GM12875 (cell line): ENCODE measurements at regions not wholly inside any gene's neighbourhood (a gene's known extent, or its start where the extent isn't known, plus 50 kb on each side); places are given as distances from the start of the nearest gene placed in this dataset.

ENCODE experiments used
- H3K4me3 ChIP-seq: one replicate; pipeline ENCODE4 v1.5.1; 2011; ENCODE audit warnings: low read depth, low read length, control low read depth
- TF ChIP-seq, protein P1 (sequence below): IDR thresholded peaks from 2 replicates; pipeline ENCODE4 v1.5.1; 2011; ENCODE audit warnings: low read depth, mild to moderate bottlenecking, control low read depth, inconsistent platforms, low read length, moderate library complexity, borderline replicate concordance; ENCODE audit not compliant: insufficient read depth

DNA sequence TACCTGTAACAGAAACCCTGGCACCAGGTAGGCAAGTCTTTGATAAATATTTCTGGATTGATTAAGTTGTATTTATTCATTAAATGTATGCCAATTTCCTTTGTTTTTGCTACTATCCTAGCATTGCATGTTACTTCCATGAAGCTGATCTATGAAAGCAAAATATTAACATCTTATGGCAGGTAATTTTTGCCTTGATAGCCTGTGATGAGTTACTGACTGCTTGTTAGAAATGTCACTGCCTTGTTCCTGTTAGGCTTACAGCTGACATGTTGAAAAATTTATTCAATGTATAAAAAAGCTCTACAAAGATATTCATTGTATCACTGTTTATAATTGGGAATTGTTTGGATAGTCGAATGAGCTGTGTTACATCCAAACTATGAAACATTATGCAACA lies 830.1 kb downstream of the TUSC7 start:
- H3K4me3 ChIP-seq: no peak overlapping the region
- TF ChIP-seq, protein P1, sequence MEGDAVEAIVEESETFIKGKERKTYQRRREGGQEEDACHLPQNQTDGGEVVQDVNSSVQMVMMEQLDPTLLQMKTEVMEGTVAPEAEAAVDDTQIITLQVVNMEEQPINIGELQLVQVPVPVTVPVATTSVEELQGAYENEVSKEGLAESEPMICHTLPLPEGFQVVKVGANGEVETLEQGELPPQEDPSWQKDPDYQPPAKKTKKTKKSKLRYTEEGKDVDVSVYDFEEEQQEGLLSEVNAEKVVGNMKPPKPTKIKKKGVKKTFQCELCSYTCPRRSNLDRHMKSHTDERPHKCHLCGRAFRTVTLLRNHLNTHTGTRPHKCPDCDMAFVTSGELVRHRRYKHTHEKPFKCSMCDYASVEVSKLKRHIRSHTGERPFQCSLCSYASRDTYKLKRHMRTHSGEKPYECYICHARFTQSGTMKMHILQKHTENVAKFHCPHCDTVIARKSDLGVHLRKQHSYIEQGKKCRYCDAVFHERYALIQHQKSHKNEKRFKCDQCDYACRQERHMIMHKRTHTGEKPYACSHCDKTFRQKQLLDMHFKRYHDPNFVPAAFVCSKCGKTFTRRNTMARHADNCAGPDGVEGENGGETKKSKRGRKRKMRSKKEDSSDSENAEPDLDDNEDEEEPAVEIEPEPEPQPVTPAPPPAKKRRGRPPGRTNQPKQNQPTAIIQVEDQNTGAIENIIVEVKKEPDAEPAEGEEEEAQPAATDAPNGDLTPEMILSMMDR: no peak

DNA sequence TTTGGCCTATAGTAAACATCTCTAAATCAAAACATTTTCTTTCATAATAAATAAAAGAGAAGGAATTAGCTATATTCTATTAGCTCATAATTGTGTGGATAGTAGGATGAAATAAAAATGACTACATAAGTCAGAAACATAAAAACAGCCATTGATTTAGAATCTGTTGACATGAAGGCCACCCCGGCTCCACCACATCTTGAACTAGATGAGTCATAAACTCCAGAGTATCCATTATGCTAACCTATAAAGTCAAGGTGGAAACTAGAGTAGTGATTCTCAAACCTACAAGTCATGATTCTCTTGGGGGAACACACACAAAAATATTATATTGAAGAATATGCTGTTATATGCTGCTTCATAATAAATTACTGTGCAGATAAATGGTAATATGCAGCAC lies 831.0 kb downstream of the TUSC7 start:
- H3K4me3 ChIP-seq: no peak overlapping the region
- TF ChIP-seq, protein P1: no peak

DNA sequence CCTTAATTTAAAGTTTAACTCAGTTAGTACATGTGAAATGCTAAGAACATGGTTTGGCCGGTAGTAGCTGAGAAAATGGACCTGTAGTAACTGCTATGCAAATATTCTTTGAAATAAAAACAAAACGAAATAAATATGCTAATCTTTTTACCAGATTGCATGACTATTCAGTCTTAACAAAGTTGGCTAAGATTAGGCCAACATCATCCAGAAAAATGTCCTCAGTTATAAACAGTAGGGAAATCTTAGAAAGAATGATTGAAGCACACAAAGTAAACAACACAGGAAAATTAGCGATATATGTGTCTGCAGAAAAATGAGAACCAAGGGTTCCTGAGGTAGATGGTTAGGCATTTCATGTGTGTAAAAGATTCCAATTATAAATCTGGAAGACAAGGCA lies 832.1 kb downstream of the TUSC7 start:
- TF ChIP-seq, protein P1: no peak
- H3K4me3 ChIP-seq: no peak overlapping the region

- H3K4me3 ChIP-seq: no peak overlapping the region
- TF ChIP-seq, protein P1: no peak
Observed at GRCh38 chr3:117543521-117543920, 833.9 kb downstream of the TUSC7 start.

GRCh38 chr3:117545484-117545883 lies 835.9 kb downstream of the TUSC7 start:
- TF ChIP-seq, protein P1: no peak
- no peak overlapping the region for H3K4me3 ChIP-seq

DNA sequence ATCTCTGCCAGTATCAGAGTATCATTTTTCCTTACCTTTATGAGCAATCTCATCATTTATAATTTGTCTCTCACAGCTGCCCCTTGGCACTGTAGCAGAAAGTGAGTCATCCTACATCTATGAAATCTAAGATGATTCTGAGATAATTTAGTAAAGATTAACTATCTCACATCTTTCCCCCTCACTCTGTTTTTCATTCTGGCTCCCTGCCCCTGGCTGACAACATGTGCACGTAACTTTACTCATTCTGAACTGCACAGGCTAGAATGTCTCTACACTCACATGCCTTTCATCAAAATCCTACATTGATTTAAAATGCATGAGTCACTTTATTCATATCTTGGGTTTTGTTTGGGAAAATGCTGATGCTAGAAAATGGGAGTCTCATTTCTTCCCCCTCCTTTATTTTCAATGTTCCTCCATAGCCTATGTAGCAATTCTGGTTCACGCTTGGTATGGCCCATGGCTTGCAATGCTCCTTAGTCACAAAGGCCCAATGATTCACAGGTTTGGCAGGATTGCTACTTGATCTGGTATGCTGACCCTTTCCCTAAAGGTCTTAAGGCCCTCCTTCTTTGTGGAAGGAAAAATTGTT lies 838.5 kb downstream of the TUSC7 start:
- no peak overlapping the region for H3K4me3 ChIP-seq

DNA sequence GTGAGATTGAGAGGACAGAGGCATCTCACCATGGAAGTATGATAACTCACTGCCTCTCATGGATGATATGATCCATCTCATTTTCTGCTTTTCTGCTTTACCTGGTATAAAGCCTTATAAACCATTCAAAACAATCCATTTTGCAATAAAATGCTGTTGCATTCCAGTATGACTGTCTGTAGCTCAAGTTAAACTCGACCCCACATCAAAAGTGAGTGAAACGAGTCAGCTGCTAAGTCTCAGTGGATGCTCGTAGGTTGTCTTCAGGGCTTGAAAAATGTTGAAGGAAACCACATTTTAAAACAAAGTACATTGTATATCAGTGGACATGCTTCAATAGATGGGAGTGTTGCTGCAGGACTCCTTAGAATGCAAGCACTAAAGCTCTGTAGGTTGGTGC lies 839.0 kb downstream of the TUSC7 start:
- TF ChIP-seq, protein P1: no peak
- no peak overlapping the region for H3K4me3 ChIP-seq

More for the DNA sequence above, 838.5 kb downstream of the TUSC7 start:
- TF ChIP-seq, protein P1: no peak
